Activated CD4-positive, alpha-beta T cell treated with anti-CD3 and anti-CD28 coated beads for 4 hours (primary cell): ENCODE measurements at regions not wholly inside any gene's neighbourhood (a gene's known extent, or its start where the extent isn't known, plus 50 kb on each side); places are given as distances from the start of the nearest gene placed in this dataset.

Experiments
- DNase-seq, 2 donors: peaks; one replicate each; pipeline ENCODE4 v3.0.0-alpha.2; 2020

- no peak for DNase-seq
These were observed 89.8 kb downstream of the TMEM100 start for GRCh38 chr17:55632893-55633292.

GRCh38 chr17:55632236-55632635, 90.4 kb downstream of the TMEM100 start:
- no peak for DNase-seq

- no peak for DNase-seq
These were observed 92.7 kb downstream of the TMEM100 start for GRCh38 chr17:55629995-55630394.

GRCh38 chr17:55625521-55625920, 97.1 kb downstream of the TMEM100 start:
- no peak for DNase-seq

DNA sequence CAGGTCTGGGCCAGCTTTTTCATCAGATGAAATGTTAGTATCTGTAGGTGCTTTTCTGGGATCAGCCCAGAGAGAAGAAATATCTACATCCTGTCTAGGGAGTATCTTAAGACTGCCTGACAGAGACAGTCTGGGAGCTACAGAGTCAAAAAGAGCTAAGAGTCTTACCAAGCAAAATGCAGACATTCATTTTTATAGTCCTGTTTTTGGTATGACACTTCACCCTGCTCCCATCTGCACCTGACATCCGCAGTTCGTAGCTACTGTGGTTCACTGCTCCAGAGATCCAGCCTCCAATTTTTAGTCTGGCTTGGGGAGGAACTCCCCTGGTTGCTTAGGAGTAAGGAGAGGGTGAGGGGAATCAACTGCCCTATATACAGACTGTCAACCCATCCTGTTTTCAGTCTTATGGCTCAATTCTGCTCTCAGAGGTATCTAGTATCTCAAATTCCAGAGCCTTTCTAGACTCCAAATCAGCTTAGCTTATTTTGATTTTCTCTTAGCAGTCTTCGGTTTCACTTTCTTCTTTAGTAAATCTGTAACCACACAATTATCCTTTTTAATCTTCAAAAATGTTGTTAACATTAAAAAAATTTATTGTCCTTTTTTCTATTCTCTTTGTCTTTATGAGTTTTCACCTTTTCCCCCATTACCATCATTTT, 97.8 kb downstream of the TMEM100 start:
- DNase-seq: no peak

DNA sequence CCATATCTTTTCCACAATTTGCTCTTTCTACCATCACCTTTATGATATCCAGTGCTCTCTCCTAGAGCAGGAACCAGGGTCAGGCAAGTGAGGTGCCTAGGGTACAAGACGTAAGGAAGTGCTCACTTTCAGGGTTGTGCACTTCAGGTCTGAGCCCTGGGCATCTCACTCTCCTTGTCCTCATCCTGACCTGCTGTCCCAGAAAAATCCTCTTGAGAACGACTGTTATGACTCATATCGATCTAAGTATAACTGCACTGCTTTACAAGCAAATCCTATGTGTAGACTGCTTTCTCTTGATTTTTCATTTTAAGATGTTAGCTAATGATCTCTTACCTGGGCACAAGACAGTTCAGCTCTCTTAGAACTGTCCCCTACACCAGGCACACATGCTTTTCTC, 100.1 kb downstream of the TMEM100 start:
- DNase-seq: no peak

GRCh38 chr17:55620945-55621344, 101.7 kb downstream of the TMEM100 start:
- DNase-seq: no peak

DNA sequence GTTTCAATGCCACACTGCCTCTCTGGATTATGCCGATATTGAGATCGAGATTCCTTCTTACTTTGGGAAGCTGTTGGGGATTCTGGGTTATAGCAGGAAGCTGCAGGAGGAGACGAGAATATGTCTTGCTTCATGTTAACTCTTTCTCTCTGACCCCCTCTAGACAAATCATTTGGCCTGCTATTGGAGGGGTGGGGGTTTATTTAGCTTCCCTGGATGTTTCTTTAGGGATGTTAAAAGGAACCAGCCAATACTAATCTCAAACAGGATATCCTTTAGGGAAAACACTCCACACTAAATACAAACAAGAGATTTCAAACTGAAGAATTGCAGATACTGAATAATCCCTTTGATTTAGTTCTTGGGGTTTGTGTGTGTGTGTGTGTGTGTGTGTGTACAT, 102.6 kb downstream of the TMEM100 start:
- DNase-seq: no peak

DNA sequence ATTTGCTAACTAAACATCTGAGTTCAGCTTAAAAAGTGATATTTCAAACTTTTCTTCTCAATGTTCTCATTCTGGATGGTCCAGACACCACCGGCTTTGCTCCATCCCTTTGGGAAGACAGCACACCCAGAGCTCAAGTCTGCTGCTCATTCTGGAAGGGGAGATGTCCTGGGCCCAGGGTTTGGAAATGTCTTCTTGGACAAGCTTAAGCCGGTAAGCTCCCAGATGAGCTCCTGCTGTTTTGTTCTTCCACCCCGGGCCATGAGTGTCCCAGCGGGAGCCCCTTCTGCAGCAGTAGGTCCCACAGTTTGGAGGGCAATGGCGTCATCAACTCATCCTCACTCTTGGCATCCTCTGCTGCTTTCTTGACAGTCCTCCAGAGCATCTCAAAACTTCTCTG, 105.2 kb downstream of the TMEM100 start:
- DNase-seq: no peak

- no peak for DNase-seq
These were observed 102.8 kb upstream of the SMIM36 start for GRCh38 chr17:55614061-55614460.

- no peak for DNase-seq
These were observed 101.5 kb upstream of the SMIM36 start for GRCh38 chr17:55612691-55613141.

- DNase-seq: no peak
These were observed 96.6 kb upstream of the SMIM36 start for GRCh38 chr17:55607731-55608341.

DNA sequence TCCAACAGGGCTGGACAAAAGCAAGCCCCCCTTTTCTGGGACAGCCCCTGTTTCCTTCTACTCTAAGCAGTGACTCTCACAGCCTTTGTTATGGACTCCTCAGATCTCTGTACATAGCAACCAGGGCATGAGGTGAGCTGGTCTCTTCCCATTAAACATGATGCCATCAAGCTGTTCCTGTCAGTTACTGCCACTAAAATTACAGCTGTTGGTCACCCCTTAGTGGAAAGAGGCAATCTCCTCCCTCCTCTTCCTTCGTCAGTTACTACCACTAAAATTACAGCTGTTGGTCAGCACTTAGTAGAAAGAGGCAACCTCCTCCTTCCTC, 95.2 kb upstream of the SMIM36 start:
- DNase-seq: no peak

DNA sequence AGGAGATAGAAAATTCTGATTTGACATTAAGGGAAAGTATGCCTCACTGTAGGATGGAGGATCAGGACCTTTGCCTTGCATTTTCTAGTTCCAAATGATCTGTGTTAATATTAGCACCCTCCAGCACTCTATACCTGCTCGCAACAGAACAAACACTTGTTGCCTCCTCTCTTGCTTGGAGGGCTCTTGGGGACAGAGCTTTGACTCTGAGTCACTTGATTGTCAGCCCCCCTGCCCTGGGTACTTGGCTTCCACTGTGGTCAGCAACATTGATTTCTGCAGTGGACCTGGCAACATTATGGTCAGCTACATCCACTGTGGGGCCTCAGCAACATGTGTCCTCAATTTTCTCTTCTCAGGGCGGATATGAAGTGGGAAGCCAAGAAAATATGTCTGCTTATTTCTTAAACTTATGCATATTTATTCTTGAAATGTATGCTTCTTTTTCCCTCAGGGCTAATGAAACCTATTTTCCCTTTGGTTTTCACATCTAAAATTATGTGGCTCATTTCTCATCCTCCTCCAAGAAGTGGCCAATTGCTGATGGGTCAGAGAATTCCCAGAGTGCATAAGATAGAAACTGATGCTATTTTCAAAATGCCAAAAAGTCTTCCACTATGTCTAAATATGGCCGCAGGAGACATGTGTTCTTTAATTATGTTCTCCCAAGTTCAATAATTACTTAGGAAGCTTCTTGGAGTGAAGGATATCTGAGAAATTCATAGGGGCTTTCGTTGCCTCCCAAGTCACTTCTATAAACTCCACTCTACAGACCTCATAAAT, 94.6 kb upstream of the SMIM36 start:
- DNase-seq: no peak

DNA sequence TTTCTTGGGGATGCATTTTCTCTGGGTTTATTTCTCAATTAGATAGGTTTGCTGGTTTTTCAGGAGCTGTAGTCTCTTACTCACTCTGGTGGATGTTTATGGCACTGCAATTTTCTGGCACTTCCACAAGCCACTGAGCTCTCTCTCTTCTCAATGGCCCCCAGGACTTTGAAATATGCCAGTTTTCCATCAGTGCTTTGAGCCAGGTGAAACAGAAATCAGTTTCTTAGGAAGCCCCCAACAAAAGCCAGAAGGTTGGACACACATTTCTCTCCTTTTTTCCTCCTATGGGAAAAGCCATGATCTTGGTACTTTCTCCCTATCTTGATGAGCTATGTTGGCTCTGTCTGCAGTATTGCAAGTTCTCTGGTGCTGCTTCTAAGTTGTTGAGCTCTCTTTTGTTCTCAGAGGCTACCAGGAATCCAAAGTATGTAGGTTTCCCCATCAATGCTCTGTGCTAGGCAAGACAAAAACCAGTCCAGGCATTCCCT, 90.7 kb upstream of the SMIM36 start:
- DNase-seq: no peak

GRCh38 chr17:55598495-55598894, 87.2 kb upstream of the SMIM36 start:
- no peak for DNase-seq

DNA sequence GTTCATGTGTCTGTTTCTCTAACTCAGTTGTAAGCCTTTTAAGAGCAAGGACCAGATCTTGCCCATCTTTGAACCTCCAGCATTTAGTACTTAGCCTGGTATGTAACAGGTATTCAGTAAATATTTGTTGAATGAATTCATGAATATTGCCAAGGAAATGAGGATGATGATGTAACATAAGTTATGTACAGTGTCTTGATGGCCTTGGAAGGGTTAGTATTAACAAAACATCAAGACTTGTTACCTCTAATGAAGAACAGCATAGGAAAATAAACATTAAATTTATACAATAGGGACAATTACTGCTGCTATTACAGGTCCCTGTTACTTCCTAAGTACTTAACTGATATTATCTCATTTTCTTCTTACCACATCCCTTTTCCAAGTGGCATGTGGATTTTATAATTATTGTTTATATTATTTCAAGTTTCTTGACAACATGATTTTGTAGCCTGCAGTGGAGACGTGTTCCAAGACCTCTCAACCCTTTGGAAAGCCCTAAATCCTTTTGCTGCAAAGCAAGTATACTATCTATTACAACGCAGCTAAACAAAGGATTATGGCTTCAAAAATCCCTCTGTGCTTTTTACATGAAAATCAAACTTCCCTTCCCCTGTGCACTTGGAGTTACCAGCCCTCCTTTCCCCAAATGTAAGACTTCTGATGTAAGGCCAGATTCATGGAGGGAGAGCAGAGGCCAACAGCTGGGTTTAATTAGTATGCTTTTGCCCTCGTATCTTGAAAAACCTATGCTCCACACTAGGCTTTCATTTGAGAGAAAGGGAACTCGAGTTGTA, 77.4 kb upstream of the SMIM36 start:
- no peak for DNase-seq

- DNase-seq: no peak
These were observed 76.4 kb upstream of the SMIM36 start for GRCh38 chr17:55587608-55588139.

- DNase-seq: no peak
These were observed 74.4 kb upstream of the SMIM36 start for GRCh38 chr17:55585629-55586028.

GRCh38 chr17:55584861-55585260, 73.6 kb upstream of the SMIM36 start:
- DNase-seq: no peak

DNA sequence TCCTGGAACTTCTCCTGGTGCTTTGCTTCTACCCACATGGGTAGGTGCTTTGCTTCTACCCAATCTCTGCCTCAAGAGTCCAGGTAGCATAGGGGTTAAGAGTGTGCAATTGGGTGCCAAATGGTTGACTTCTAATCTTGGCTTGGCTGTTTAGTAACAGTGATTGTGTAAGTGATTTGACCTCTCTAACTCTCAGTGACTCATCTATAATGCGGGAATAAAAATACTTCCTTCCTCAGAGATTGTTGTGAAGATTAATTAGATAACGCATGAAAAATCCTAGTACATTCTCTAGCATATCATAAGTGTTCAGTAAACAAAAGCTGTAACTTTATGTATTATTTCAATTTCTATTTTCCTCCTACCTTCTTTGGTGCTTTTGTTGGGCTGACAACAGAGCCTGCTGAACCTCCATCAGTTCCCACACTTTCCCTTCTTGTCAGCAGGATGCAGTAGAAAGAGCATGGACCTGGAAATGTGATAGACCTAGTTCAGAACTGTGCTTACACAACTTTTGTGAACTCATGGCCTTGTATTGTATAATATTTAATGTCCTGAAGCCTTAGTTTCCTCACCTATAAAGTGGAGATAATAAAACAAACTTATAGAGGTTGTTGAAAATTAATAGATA, 72.9 kb upstream of the SMIM36 start:
- DNase-seq: no peak

DNA sequence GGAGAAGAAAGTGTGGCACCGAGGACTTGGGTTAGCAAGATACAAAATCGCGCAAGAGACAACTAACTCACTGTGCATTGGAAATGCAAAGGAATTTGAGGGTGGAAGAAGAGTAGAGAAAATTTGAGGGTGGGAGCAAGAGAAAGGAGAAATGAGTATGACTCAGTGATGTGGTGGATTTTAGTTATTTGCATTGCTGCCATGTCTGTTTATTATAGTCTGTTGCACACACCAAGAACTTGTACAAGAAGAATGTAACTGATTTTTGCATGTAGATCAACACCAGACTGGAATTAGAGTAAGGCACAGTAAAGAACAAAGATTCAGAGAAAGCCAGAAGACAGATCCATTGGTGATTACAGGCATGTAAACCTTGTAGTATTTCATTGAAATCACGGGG, 71.6 kb upstream of the SMIM36 start:
- no peak for DNase-seq
